Naive thymus-derived CD8-positive, alpha-beta T cell (primary cell): ENCODE measurements at regions not wholly inside any gene's neighbourhood (a gene's known extent, or its start where the extent isn't known, plus 50 kb on each side); places are given as distances from the start of the nearest gene placed in this dataset.
"Not testable (repeated sequence)": the region's sequence is repeated elsewhere in the genome, so short reads cannot be mapped to it uniquely, and the experiment has no call there.

Experiments used
- ATAC-seq, 2 donors: fragments of 150-1000 bp; cut with Tn5 transposase in 1 of 2; sonication (Bioruptor Pico), chemical (Tn5 transposase) in 1 of 2; 1 replicate in 1 of 2; 2 replicates in 1 of 2; pipeline ENCODE4 v1.10.0; 2021; ENCODE audit warnings: mild to moderate bottlenecking in 2 of 2, moderate library complexity in 2 of 2
- POLR2A ChIA-PET: fragments of 350-600 bp; sonication (Branson Sonifier 250); formaldehyde crosslinking; loops from one replicate; lab custom pipeline; 2021; ENCODE audit warnings: antibody characterized with exemption; lab: Charles Lee
- DNase-seq, 10 donors: peaks; one replicate each; pipeline versions ENCODE4 v3.0.0 to v3.0.0-alpha.2; 2020 to 2022
- H3K27ac Mint-ChIP-seq, 10 donors: one replicate each; pipeline ENCODE4 v1.8.0; 2020 to 2022; ENCODE audit warnings: mild to moderate bottlenecking in 10 of 10, mixed read lengths in 10 of 10, moderate library complexity in 4 of 10, inconsistent platforms in 1 of 10
- H3K27me3 Mint-ChIP-seq, 5 donors: one replicate each; pipeline ENCODE4 v1.8.0; 2021 to 2022; ENCODE audit warnings: mixed read lengths in 5 of 5
- H3K36me3 Mint-ChIP-seq, 3 donors: one replicate each; pipeline ENCODE4 v1.8.0; 2020 to 2022; ENCODE audit warnings: mixed read lengths in 3 of 3, mild to moderate bottlenecking in 2 of 3, inconsistent platforms in 1 of 3
- H3K4me1 Mint-ChIP-seq, 4 donors: one replicate each; pipeline ENCODE4 v1.8.0; 2021 to 2022; ENCODE audit warnings: mixed read lengths in 4 of 4
- H3K4me3 Mint-ChIP-seq, 10 donors: one replicate each; pipeline ENCODE4 v1.8.0; 2020 to 2022; ENCODE audit warnings: mild to moderate bottlenecking in 10 of 10, mixed read lengths in 10 of 10, moderate library complexity in 6 of 10, inconsistent platforms in 1 of 10
- H3K9me3 Mint-ChIP-seq, 9 donors: one replicate each; pipeline ENCODE4 v1.8.0; 2020 to 2022; ENCODE audit warnings: mixed read lengths in 9 of 9, mild to moderate bottlenecking in 3 of 9, inconsistent platforms in 1 of 9, moderate library complexity in 1 of 9

- POLR2A ChIA-PET, result no interaction called here
- no peak overlapping the region for H3K27ac Mint-ChIP-seq
- peaks cover 0 to 2% (median 0%) of the 10 kb centered on the region in 4 donors for H3K4me1 Mint-ChIP-seq
- no peak for DNase-seq
- H3K9me3 Mint-ChIP-seq, result peaks cover 0 to 3% (median 0%) of the 10 kb centered on the region in 9 donors
- no peak overlapping the region for H3K4me3 Mint-ChIP-seq
- no peak for ATAC-seq
- peaks cover 0 to 6% (median 2%) of the 10 kb centered on the region in 5 donors for H3K27me3 Mint-ChIP-seq
- no peaks in the 10 kb centered on the region for H3K36me3 Mint-ChIP-seq
Measured at GRCh38 chr12:62009445-62009844, 250.8 kb upstream of the USP15 start.

GRCh38 chr12:62010331-62010906 is 249.8 kb upstream of the USP15 start:
- H3K4me1 Mint-ChIP-seq, H3K27me3 Mint-ChIP-seq, H3K9me3 Mint-ChIP-seq, POLR2A ChIA-PET, DNase-seq, H3K27ac Mint-ChIP-seq, H3K4me3 Mint-ChIP-seq, ATAC-seq, H3K36me3 Mint-ChIP-seq: not testable (repeated sequence)

GRCh38 chr12:62010973-62011372 is 249.2 kb upstream of the USP15 start:
- not testable (repeated sequence) for H3K36me3 Mint-ChIP-seq, ATAC-seq

GRCh38 chr12:62014330-62014729 is 245.9 kb upstream of the USP15 start:
- Mint-ChIP-seq H3K4me1 (no peaks in the 10 kb centered on the region), H3K36me3 (no peaks in the 10 kb centered on the region), H3K4me3 (no peak overlapping the region), H3K27ac (no peak overlapping the region), H3K9me3 (peaks cover 0 to 3% (median 0%) of the 10 kb centered on the region in 9 donors), H3K27me3 (peaks cover 0 to 4% (median 0%) of the 10 kb centered on the region in 5 donors)
- ATAC-seq (no peak), DNase-seq (no peak)
- POLR2A ChIA-PET, result no interaction called here

More at GRCh38 chr12:62010973-62011372, 249.2 kb upstream of the USP15 start:
- H3K27me3 Mint-ChIP-seq, H3K4me1 Mint-ChIP-seq, H3K4me3 Mint-ChIP-seq, H3K9me3 Mint-ChIP-seq, POLR2A ChIA-PET, H3K27ac Mint-ChIP-seq, DNase-seq: not testable (repeated sequence)

- Mint-ChIP-seq H3K9me3 (peaks cover 0 to 3% (median 0%) of the 10 kb centered on the region in 9 donors), H3K27ac (no peak overlapping the region), H3K4me1 (no peaks in the 10 kb centered on the region), H3K36me3 (no peaks in the 10 kb centered on the region), H3K27me3 (peaks cover 0 to 4% (median 0%) of the 10 kb centered on the region in 5 donors), H3K4me3 (no peak overlapping the region)
- DNase-seq (no peak), ATAC-seq (no peak)
- POLR2A ChIA-PET, result no interaction called here
Measured at GRCh38 chr12:62016021-62016420, 244.2 kb upstream of the USP15 start.

- Mint-ChIP-seq H3K9me3 (peaks cover 0 to 2% (median 0%) of the 10 kb centered on the region in 9 donors), H3K27ac (no peak overlapping the region), H3K36me3 (no peaks in the 10 kb centered on the region), H3K27me3 (peaks cover 0 to 13% (median 1%) of the 10 kb centered on the region in 5 donors), H3K4me3 (no peak overlapping the region), H3K4me1 (no peaks in the 10 kb centered on the region)
- POLR2A ChIA-PET, result no interaction called here
- ATAC-seq, result no peak
- DNase-seq, result no peak
Measured at GRCh38 chr12:62021808-62022207, 238.4 kb upstream of the USP15 start.

GRCh38 chr12:62028536-62028935 is 231.7 kb upstream of the USP15 start:
- peaks cover 0 to 2% (median 0%) of the 10 kb centered on the region in 9 donors for H3K9me3 Mint-ChIP-seq
- no peak overlapping the region for H3K27ac Mint-ChIP-seq
- no peak for DNase-seq
- peaks cover 0 to 14% (median 0%) of the 10 kb centered on the region in 5 donors for H3K27me3 Mint-ChIP-seq
- no peak for ATAC-seq
- H3K36me3 Mint-ChIP-seq, result no peaks in the 10 kb centered on the region
- POLR2A ChIA-PET, result no interaction called here
- no peaks in the 10 kb centered on the region for H3K4me1 Mint-ChIP-seq
- H3K4me3 Mint-ChIP-seq, result no peak overlapping the region

GRCh38 chr12:62032870-62033269 is 227.3 kb upstream of the USP15 start:
- Mint-ChIP-seq H3K4me3 (no peak overlapping the region), H3K27ac (no peak overlapping the region)
- POLR2A ChIA-PET, result no interaction called here

GRCh38 chr12:62044450-62045135 is 215.6 kb upstream of the USP15 start:
- H3K36me3 Mint-ChIP-seq, result peaks cover 0 to 6% (median 2%) of the 10 kb centered on the region in 3 donors
- peaks cover 0 to 4% (median 0%) of the 10 kb centered on the region in 5 donors for H3K27me3 Mint-ChIP-seq
- no peak for DNase-seq
- H3K27ac Mint-ChIP-seq, result no peak overlapping the region
- ATAC-seq, result no peak
- POLR2A ChIA-PET, result no interaction called here
- no peaks in the 10 kb centered on the region for H3K4me1 Mint-ChIP-seq
- peaks cover 0 to 6% (median 0%) of the 10 kb centered on the region in 9 donors for H3K9me3 Mint-ChIP-seq
- H3K4me3 Mint-ChIP-seq, result no peak overlapping the region

More at GRCh38 chr12:62032870-62033269, 227.3 kb upstream of the USP15 start:
- no peaks in the 10 kb centered on the region for H3K36me3 Mint-ChIP-seq
- H3K27me3 Mint-ChIP-seq, result peaks cover 0 to 8% (median 1%) of the 10 kb centered on the region in 5 donors
- no peaks in the 10 kb centered on the region for H3K4me1 Mint-ChIP-seq
- ATAC-seq, result no peak
- no peak for DNase-seq
- H3K9me3 Mint-ChIP-seq, result peaks cover 0 to 3% (median 0%) of the 10 kb centered on the region in 9 donors

GRCh38 chr12:62045211-62045610 is 215.0 kb upstream of the USP15 start:
- no peak for ATAC-seq
- Mint-ChIP-seq H3K27ac (no peak overlapping the region), H3K27me3 (peaks cover 0 to 4% (median 0%) of the 10 kb centered on the region in 5 donors), H3K4me3 (no peak overlapping the region), H3K4me1 (no peaks in the 10 kb centered on the region), H3K9me3 (peaks cover 0 to 5% (median 0%) of the 10 kb centered on the region in 9 donors), H3K36me3 (peaks cover 0 to 5% (median 2%) of the 10 kb centered on the region in 3 donors)
- POLR2A ChIA-PET, result no interaction called here
- DNase-seq, result no peak

- POLR2A ChIA-PET, result no interaction called here
- Mint-ChIP-seq H3K27ac (no peak overlapping the region), H3K9me3 (no peaks in the 10 kb centered on the region), H3K27me3 (peaks cover 0 to 1% (median 0%) of the 10 kb centered on the region in 5 donors), H3K4me1 (no peaks in the 10 kb centered on the region), H3K36me3 (no peaks in the 10 kb centered on the region), H3K4me3 (no peak overlapping the region)
- DNase-seq (no peak), ATAC-seq (no peak)
Measured at GRCh38 chr12:62050785-62051184, 209.4 kb upstream of the USP15 start.

- POLR2A ChIA-PET, result no interaction called here
- Mint-ChIP-seq H3K4me1 (no peaks in the 10 kb centered on the region), H3K27ac (no peak overlapping the region), H3K27me3 (peaks cover 0 to 5% (median 3%) of the 10 kb centered on the region in 5 donors), H3K4me3 (no peak overlapping the region), H3K36me3 (no peaks in the 10 kb centered on the region), H3K9me3 (peaks cover 0 to 1% (median 0%) of the 10 kb centered on the region in 9 donors)
- no peak for DNase-seq
- ATAC-seq, result no peak
Measured at GRCh38 chr12:62069976-62070375, 190.2 kb upstream of the USP15 start.

- ATAC-seq, H3K4me1 Mint-ChIP-seq, H3K27ac Mint-ChIP-seq, H3K4me3 Mint-ChIP-seq, POLR2A ChIA-PET, H3K36me3 Mint-ChIP-seq, H3K27me3 Mint-ChIP-seq, H3K9me3 Mint-ChIP-seq, DNase-seq: not testable (repeated sequence)
Measured at GRCh38 chr12:62073236-62073635, 187.0 kb upstream of the USP15 start.
